Natural killer cell treated with Interleukin-12 subunit alpha and Interleukin-12 subunit beta and Interleukin-15 and Interleukin-18, amount 100 ng/mL, for 72 hours (primary cell): ENCODE measurements at regions not wholly inside any gene's neighbourhood (a gene's known extent, or its start where the extent isn't known, plus 50 kb on each side); places are given as distances from the start of the nearest gene placed in this dataset.
A peak's percentile ranks its signal among the peaks of the same experiment; 100 is the strongest.

ENCODE experiments used
- ATAC-seq, 2 donors: fragments of 150-1000 bp; cut with Tn5 transposase in 1 of 2; sonication (Bioruptor Pico), chemical (Tn5 transposase) in 1 of 2; 2 replicates each; pipeline ENCODE4 v1.10.0; 2021
- DNase-seq: peaks from one replicate; pipeline ENCODE4 v3.0.0; 2022; ENCODE audit warnings: low spot score
- H3K27ac Mint-ChIP-seq, 2 donors: 1 replicate in 1 of 2; 2 replicates in 1 of 2; pipeline ENCODE4 v1.8.0; 2022; ENCODE audit warnings: mixed read lengths in 2 of 2, mild to moderate bottlenecking in 1 of 2, moderate library complexity in 1 of 2
- H3K27me3 Mint-ChIP-seq, 2 donors: 1 replicate in 1 of 2; 2 replicates in 1 of 2; pipeline ENCODE4 v1.8.0; 2022; ENCODE audit warnings: mixed read lengths in 2 of 2
- H3K36me3 Mint-ChIP-seq: one replicate; pipeline ENCODE4 v1.8.0; 2022; ENCODE audit warnings: mixed read lengths
- H3K4me1 Mint-ChIP-seq, 2 donors: 1 replicate in 1 of 2; 2 replicates in 1 of 2; pipeline ENCODE4 v1.8.0; 2022; ENCODE audit warnings: low read depth in 2 of 2, mixed read lengths in 2 of 2, mild to moderate bottlenecking in 1 of 2
- H3K4me3 Mint-ChIP-seq: one replicate; pipeline ENCODE4 v1.8.0; 2022; ENCODE audit warnings: mixed read lengths
- H3K9me3 Mint-ChIP-seq: 2 replicates; pipeline ENCODE4 v1.8.0; 2022; ENCODE audit warnings: mixed read lengths

- ATAC-seq (no peak), DNase-seq (no peak)
- Mint-ChIP-seq H3K4me3 (no peak overlapping the region), H3K4me1 (no peaks in the 10 kb centered on the region), H3K27ac (no peak overlapping the region), H3K9me3 (no peaks in the 10 kb centered on the region), H3K36me3 (no peaks in the 10 kb centered on the region), H3K27me3 (peaks cover 24 to 34% of the 10 kb centered on the region in 2 donors)
Measured at GRCh38 chr2:100755441-100755840, 64.5 kb upstream of the NPAS2 start.

GRCh38 chr2:100756704-100757103 is 63.2 kb upstream of the NPAS2 start:
- H3K27me3 Mint-ChIP-seq = peaks cover 21 to 29% of the 10 kb centered on the region in 2 donors
- ATAC-seq (no peak), DNase-seq (no peak)
- H3K27ac Mint-ChIP-seq = no peak overlapping the region
- H3K36me3 Mint-ChIP-seq = no peaks in the 10 kb centered on the region
- no peaks in the 10 kb centered on the region for H3K4me1 Mint-ChIP-seq
- no peak overlapping the region for H3K4me3 Mint-ChIP-seq
- no peaks in the 10 kb centered on the region for H3K9me3 Mint-ChIP-seq

GRCh38 chr2:100757621-100758394 is 62.1 kb upstream of the NPAS2 start:
- H3K36me3 Mint-ChIP-seq = no peaks in the 10 kb centered on the region
- peaks cover 27 to 40% of the 10 kb centered on the region in 2 donors for H3K27me3 Mint-ChIP-seq
- DNase-seq (no peak), ATAC-seq (no peak)
- no peaks in the 10 kb centered on the region for H3K4me1 Mint-ChIP-seq
- H3K27ac Mint-ChIP-seq = no peak overlapping the region
- H3K4me3 Mint-ChIP-seq = no peak overlapping the region
- no peaks in the 10 kb centered on the region for H3K9me3 Mint-ChIP-seq

- ATAC-seq (no peak), DNase-seq (no peak)
- Mint-ChIP-seq H3K4me3 (no peak overlapping the region), H3K4me1 (no peaks in the 10 kb centered on the region), H3K9me3 (no peaks in the 10 kb centered on the region), H3K27ac (no peak overlapping the region), H3K36me3 (no peaks in the 10 kb centered on the region), H3K27me3 (peaks cover 30 to 52% of the 10 kb centered on the region in 2 donors)
Measured at GRCh38 chr2:100759901-100760300, 60.0 kb upstream of the NPAS2 start.

GRCh38 chr2:100761365-100761764 is 58.6 kb upstream of the NPAS2 start:
- ATAC-seq (no peak), DNase-seq (no peak)
- Mint-ChIP-seq H3K4me3 (no peak overlapping the region), H3K27me3 (peaks cover 34 to 46% of the 10 kb centered on the region in 2 donors), H3K9me3 (no peaks in the 10 kb centered on the region), H3K36me3 (no peaks in the 10 kb centered on the region), H3K4me1 (no peaks in the 10 kb centered on the region), H3K27ac (no peak overlapping the region)

- Mint-ChIP-seq H3K4me1 (no peaks in the 10 kb centered on the region), H3K27me3 (peaks cover 29 to 55% of the 10 kb centered on the region in 2 donors), H3K27ac (no peak overlapping the region), H3K9me3 (no peaks in the 10 kb centered on the region), H3K4me3 (no peak overlapping the region), H3K36me3 (no peaks in the 10 kb centered on the region)
- DNase-seq (no peak), ATAC-seq (no peak)
Measured at GRCh38 chr2:100764430-100764829, 55.5 kb upstream of the NPAS2 start.

- Mint-ChIP-seq H3K36me3 (no peaks in the 10 kb centered on the region), H3K27me3 (peaks cover 31 to 55% of the 10 kb centered on the region in 2 donors), H3K27ac (no peak overlapping the region), H3K4me3 (no peak overlapping the region), H3K4me1 (no peaks in the 10 kb centered on the region), H3K9me3 (no peaks in the 10 kb centered on the region)
- ATAC-seq = no peak
- no peak for DNase-seq
Measured at GRCh38 chr2:100765481-100765880, 54.5 kb upstream of the NPAS2 start.

GRCh38 chr2:100766256-100766655 is 53.7 kb upstream of the NPAS2 start:
- H3K36me3 Mint-ChIP-seq = no peaks in the 10 kb centered on the region
- no peaks in the 10 kb centered on the region for H3K4me1 Mint-ChIP-seq
- H3K27me3 Mint-ChIP-seq = peaks cover 29 to 55% of the 10 kb centered on the region in 2 donors
- H3K9me3 Mint-ChIP-seq = no peaks in the 10 kb centered on the region
- DNase-seq = no peak
- H3K4me3 Mint-ChIP-seq = no peak overlapping the region
- no peak overlapping the region for H3K27ac Mint-ChIP-seq
- no peak for ATAC-seq

- Mint-ChIP-seq H3K27me3 (peaks cover 27 to 50% of the 10 kb centered on the region in 2 donors), H3K4me3 (no peak overlapping the region), H3K36me3 (no peaks in the 10 kb centered on the region), H3K4me1 (no peaks in the 10 kb centered on the region), H3K27ac (no peak overlapping the region), H3K9me3 (no peaks in the 10 kb centered on the region)
- DNase-seq (no peak), ATAC-seq (no peak)
Measured at GRCh38 chr2:100766806-100767205, 53.1 kb upstream of the NPAS2 start.

- peaks cover 23 to 49% of the 10 kb centered on the region in 2 donors for H3K27me3 Mint-ChIP-seq
- ATAC-seq = no peak
- no peak overlapping the region for H3K27ac Mint-ChIP-seq
- no peak for DNase-seq
- no peak overlapping the region for H3K4me3 Mint-ChIP-seq
- H3K36me3 Mint-ChIP-seq = no peaks in the 10 kb centered on the region
- H3K9me3 Mint-ChIP-seq = no peaks in the 10 kb centered on the region
- H3K4me1 Mint-ChIP-seq = no peaks in the 10 kb centered on the region
Measured at GRCh38 chr2:100767224-100767653, 52.7 kb upstream of the NPAS2 start.

GRCh38 chr2:100767810-100768806 is 51.8 kb upstream of the NPAS2 start:
- no peak overlapping the region for H3K4me3 Mint-ChIP-seq
- ATAC-seq (peak in 1 of 2 donors; percentile 50), DNase-seq (no peak)
- H3K27me3 Mint-ChIP-seq = peaks cover 20 to 44% of the 10 kb centered on the region in 2 donors
- H3K9me3 Mint-ChIP-seq = no peaks in the 10 kb centered on the region
- H3K4me1 Mint-ChIP-seq = no peaks in the 10 kb centered on the region
- H3K36me3 Mint-ChIP-seq = no peaks in the 10 kb centered on the region
- H3K27ac Mint-ChIP-seq = no peak overlapping the region
